ENCODE measurements at regions not wholly inside any gene's neighbourhood (a gene's known extent, or its start where the extent isn't known, plus 50 kb on each side); places are given as distances from the start of the nearest gene placed in this dataset.

GRCh38 chrX:43566170-43566569 is 89.9 kb upstream of the MAOA start:
- no peak for DNase-seq (ENCODE audit: low spot score)

- DNase-seq (ENCODE audit: low spot score), result no peak
Measured at GRCh38 chrX:43573441-43574015, 82.6 kb upstream of the MAOA start.

GRCh38 chrX:43580621-43581020 is 75.5 kb upstream of the MAOA start:
- DNase-seq (ENCODE audit: low spot score), result no peak

GRCh38 chrX:43581167-43581566 is 74.9 kb upstream of the MAOA start:
- no peak for DNase-seq (ENCODE audit: low spot score)

GRCh38 chrX:43581888-43582539 is 74.1 kb upstream of the MAOA start:
- no peak for DNase-seq (ENCODE audit: low spot score)

- no peak for DNase-seq (ENCODE audit: low spot score)
Measured at GRCh38 chrX:43582540-43582913, 73.6 kb upstream of the MAOA start.

- no peak for DNase-seq (ENCODE audit: low spot score)
Measured at GRCh38 chrX:43585922-43586321, 70.2 kb upstream of the MAOA start.

- no peak for DNase-seq (ENCODE audit: low spot score)
Measured at GRCh38 chrX:43586830-43587229, 69.3 kb upstream of the MAOA start.

- no peak for DNase-seq (ENCODE audit: low spot score)
Measured at GRCh38 chrX:43589735-43590134, 66.4 kb upstream of the MAOA start.

- DNase-seq (ENCODE audit: low spot score), result no peak
Measured at GRCh38 chrX:43590150-43590549, 65.9 kb upstream of the MAOA start.

DNA sequence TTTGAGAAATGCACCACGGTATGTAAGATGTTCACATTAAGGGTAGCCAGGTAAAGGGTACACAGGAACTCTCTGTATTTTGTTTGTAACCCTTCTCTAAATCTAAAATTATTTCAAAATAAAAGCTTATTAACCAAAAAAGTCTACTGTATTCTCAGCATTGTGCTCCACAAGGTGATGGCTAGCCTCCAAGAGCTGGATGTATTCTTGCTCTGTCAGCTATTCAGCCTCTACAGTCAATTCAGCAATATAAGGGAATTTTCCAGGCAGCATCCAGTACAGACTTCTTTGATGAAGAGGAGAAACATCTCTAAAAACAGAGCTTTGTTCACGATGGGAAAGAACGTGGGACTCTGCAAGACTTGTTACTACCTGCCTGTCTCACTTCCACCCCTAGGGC is 63.5 kb upstream of the MAOA start:
- no peak for DNase-seq (ENCODE audit: low spot score)

DNA sequence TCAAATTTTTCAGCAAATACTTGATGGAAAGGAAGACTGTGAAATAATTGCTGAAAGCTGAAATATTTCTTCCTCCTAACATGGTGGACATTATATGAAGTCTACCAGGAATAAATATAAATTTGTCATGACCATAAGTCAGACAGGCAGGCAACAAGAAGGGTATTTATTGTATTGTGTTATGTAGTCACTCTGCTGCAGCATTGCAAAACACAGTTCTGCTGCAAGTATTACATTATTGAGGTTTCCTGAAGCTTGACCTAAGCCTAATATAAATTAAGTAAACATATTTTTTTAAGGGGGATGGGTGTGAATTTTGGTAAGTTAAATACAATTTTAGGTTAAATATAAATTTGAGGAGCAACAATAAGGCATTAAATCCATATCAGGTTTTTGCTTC is 60.2 kb upstream of the MAOA start:
- no peak for DNase-seq (ENCODE audit: low spot score)

DNA sequence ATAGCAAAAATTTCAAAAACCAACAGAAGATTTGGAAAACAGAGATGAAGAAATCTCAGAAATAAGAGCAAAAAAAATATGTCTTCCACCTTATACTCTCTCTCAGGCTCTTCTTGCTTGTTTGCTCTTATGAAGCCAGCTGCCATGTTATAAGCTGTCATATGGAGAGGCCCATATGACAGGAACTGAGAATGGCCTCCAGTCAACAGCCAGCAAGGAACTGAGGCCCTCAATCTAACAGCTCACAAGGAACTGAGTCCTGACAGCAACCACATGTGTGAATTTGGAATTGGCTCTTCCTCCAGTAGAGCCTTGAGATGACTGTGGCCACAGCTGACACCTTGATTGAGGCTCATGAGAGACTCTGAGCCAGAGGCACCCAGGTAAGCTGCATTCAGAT is 51.3 kb upstream of the MAOA start:
- no peak for DNase-seq (ENCODE audit: low spot score)

DNA sequence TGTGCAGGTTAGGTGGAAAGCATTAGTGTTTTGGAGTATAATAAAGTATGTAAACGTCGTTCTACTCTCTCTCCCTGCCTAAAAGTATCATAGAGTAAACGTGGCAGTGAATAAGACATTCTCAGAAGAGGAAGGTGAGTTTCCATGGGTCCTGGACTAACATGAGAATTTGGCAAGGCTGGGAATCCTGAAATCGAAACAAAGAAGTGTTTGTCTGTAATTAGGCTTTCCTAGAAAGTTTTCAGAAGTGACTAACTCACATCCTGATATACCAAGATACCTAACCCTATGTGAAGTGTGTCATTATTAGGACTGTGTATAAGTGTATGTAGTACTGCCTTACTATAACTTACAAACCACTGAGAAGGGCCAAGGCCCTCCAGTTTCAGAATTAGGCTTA is 50.7 kb upstream of the MAOA start:
- no peak for DNase-seq (ENCODE audit: low spot score)

Small RNA genes in the stretch of these regions (small RNA-seq; reads per million reads assigned to genes)
- 0 reads per million in 2 experiments for gene AL451086.1

Measured in SK-N-DZ (cell line).